Activated CD8-positive, alpha-beta memory T cell treated with anti-CD3 and anti-CD28 coated beads, Interleukin-2, amount 10 ng/mL, durations not matched to agents 7 days and 5 days (primary cell): ENCODE measurements at regions not wholly inside any gene's neighbourhood (a gene's known extent, or its start where the extent isn't known, plus 50 kb on each side); places are given as distances from the start of the nearest gene placed in this dataset.

ENCODE experiments used
- ATAC-seq: fragments of 150-1000 bp; cut with Tn5 transposase; one replicate; pipeline ENCODE4 v1.10.0; 2021; ENCODE audit warnings: moderate library complexity
- CTCF ChIA-PET: fragments of 350-600 bp; sonication (Branson Sonifier 250); formaldehyde crosslinking; loops from one replicate; lab custom pipeline; 2021; ENCODE audit warnings: antibody characterized with exemption; lab: Charles Lee
- DNase-seq: peaks from one replicate; pipeline ENCODE4 v3.0.0-alpha.2; 2020
- H3K27ac Mint-ChIP-seq: one replicate; pipeline ENCODE4 v1.8.0; 2021; ENCODE audit warnings: mild to moderate bottlenecking, mixed read lengths
- H3K27me3 Mint-ChIP-seq: one replicate; pipeline ENCODE4 v1.8.0; 2021; ENCODE audit warnings: mixed read lengths
- H3K36me3 Mint-ChIP-seq: one replicate; pipeline ENCODE4 v1.8.0; 2021; ENCODE audit warnings: mild to moderate bottlenecking, mixed read lengths
- H3K4me1 Mint-ChIP-seq: one replicate; pipeline ENCODE4 v1.8.0; 2021; ENCODE audit warnings: mixed read lengths
- H3K4me3 Mint-ChIP-seq: one replicate; pipeline ENCODE4 v1.8.0; 2021; ENCODE audit warnings: mild to moderate bottlenecking, moderate library complexity, mixed read lengths
- H3K9me3 Mint-ChIP-seq: one replicate; pipeline ENCODE4 v1.8.0; 2022; ENCODE audit warnings: low read depth, mixed read lengths

- Mint-ChIP-seq H3K4me3 (no peak overlapping the region), H3K27me3 (no peaks in the 10 kb centered on the region), H3K27ac (no peak overlapping the region), H3K36me3 (no peaks in the 10 kb centered on the region), H3K4me1 (no peaks in the 10 kb centered on the region), H3K9me3 (peaks cover 6% of the 10 kb centered on the region)
- DNase-seq (no peak), ATAC-seq (no peak)
- CTCF ChIA-PET = no interaction called here
Observed at GRCh38 chr5:165859251-165859650, 2353.8 kb downstream of the MAT2B start.

DNA sequence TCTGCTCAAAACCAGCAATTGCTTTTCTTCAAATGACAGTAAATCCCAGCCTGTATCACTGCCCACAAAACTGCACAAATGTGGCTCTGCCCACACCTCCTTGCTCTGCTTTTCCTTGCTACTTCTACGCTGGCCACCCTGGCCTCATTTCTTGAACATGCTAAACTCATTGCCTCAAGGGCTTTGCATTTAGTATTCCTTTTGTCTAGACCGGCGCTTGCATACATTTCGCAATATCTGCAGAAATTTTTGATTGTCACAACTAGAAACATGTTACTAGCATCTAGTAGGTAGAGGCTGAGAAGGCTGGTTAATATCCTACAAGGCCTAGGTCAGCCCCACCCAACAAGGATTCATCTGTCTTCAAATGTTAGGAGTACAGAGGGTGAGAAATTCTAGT is 2357.8 kb downstream of the MAT2B start:
- no peak for DNase-seq
- Mint-ChIP-seq H3K4me1 (no peaks in the 10 kb centered on the region), H3K27me3 (no peaks in the 10 kb centered on the region), H3K4me3 (no peak overlapping the region), H3K9me3 (peaks cover 5% of the 10 kb centered on the region), H3K36me3 (no peaks in the 10 kb centered on the region), H3K27ac (no peak overlapping the region)
- CTCF ChIA-PET = no interaction called here
- no peak for ATAC-seq

GRCh38 chr5:165871291-165871690 is 2365.9 kb downstream of the MAT2B start:
- no peak for DNase-seq
- no peak overlapping the region for H3K27ac Mint-ChIP-seq
- H3K27me3 Mint-ChIP-seq = no peaks in the 10 kb centered on the region
- H3K4me3 Mint-ChIP-seq = no peak overlapping the region
- peaks cover 9% of the 10 kb centered on the region for H3K9me3 Mint-ChIP-seq
- H3K36me3 Mint-ChIP-seq = no peaks in the 10 kb centered on the region
- no peak for ATAC-seq
- CTCF ChIA-PET = no interaction called here
- no peaks in the 10 kb centered on the region for H3K4me1 Mint-ChIP-seq

DNA sequence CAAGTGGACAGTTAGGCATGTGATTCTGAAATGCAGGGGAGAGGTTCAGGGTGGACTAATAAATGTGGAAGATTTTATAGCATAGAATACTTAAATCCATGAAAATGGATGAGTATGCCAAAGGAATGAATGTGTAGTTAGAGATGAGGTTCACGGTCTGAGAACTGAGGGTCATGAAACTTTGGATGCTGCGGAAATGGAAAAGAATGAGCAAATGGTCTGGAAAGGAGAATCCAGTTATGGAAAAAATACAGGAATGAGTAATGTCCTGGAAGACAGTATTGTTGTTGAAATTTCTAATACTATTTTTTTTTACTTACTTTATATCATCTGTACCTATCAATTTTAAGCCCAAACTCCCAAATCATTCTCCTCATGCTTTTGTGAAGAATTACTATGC is 2369.4 kb downstream of the MAT2B start:
- DNase-seq (no peak), ATAC-seq (no peak)
- H3K4me3 Mint-ChIP-seq = no peak overlapping the region
- H3K27ac Mint-ChIP-seq = no peak overlapping the region
- H3K4me1 Mint-ChIP-seq = no peaks in the 10 kb centered on the region
- no peaks in the 10 kb centered on the region for H3K27me3 Mint-ChIP-seq
- H3K36me3 Mint-ChIP-seq = no peaks in the 10 kb centered on the region
- H3K9me3 Mint-ChIP-seq = peaks cover 20% of the 10 kb centered on the region
- CTCF ChIA-PET = no interaction called here

DNA sequence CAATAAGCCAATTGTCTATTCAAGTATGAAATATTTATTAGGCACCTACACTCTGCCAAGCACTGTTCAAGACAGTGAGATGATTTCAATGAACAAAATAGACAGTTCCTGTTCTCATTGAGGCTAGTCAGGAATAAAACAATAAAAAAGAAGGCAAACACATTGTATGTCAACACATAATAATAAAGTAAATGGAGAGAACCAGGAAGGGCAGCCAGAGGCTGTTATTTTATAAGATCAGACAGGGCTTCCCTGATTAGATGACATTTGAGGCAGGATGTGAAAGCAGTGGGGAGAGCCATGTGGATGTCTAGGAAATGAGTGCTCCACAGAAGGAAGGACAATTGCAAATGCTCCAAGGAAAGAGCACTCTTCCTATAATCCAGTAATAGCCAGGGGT is 2371.1 kb downstream of the MAT2B start:
- H3K36me3 Mint-ChIP-seq = no peaks in the 10 kb centered on the region
- CTCF ChIA-PET = no interaction called here
- H3K9me3 Mint-ChIP-seq = peaks cover 20% of the 10 kb centered on the region
- DNase-seq (no peak), ATAC-seq (no peak)
- H3K27me3 Mint-ChIP-seq = no peaks in the 10 kb centered on the region
- H3K4me3 Mint-ChIP-seq = no peak overlapping the region
- no peak overlapping the region for H3K27ac Mint-ChIP-seq
- H3K4me1 Mint-ChIP-seq = no peaks in the 10 kb centered on the region

- ATAC-seq (no peak), DNase-seq (no peak)
- Mint-ChIP-seq H3K27ac (no peak overlapping the region), H3K4me3 (no peak overlapping the region), H3K27me3 (no peaks in the 10 kb centered on the region), H3K9me3 (peaks cover 18% of the 10 kb centered on the region), H3K4me1 (no peaks in the 10 kb centered on the region), H3K36me3 (no peaks in the 10 kb centered on the region)
- CTCF ChIA-PET = no interaction called here
Observed at GRCh38 chr5:165877475-165877874, 2372.1 kb downstream of the MAT2B start.

GRCh38 chr5:165881259-165881658 is 2375.8 kb downstream of the MAT2B start:
- ATAC-seq = no peak
- CTCF ChIA-PET = interaction anchor here (0.7 kb wide), 1 partner anchor 122 kb away, joined by 3 read pairs; no protein-coding TSS in a partner anchor
- no peaks in the 10 kb centered on the region for H3K4me1 Mint-ChIP-seq

GRCh38 chr5:165882099-165882498 is 2376.7 kb downstream of the MAT2B start:
- peaks cover 12% of the 10 kb centered on the region for H3K9me3 Mint-ChIP-seq
- H3K4me1 Mint-ChIP-seq = no peaks in the 10 kb centered on the region
- no peak for DNase-seq
- H3K27ac Mint-ChIP-seq = no peak overlapping the region
- no peak for ATAC-seq
- H3K27me3 Mint-ChIP-seq = no peaks in the 10 kb centered on the region
- CTCF ChIA-PET = no interaction called here
- no peaks in the 10 kb centered on the region for H3K36me3 Mint-ChIP-seq
- H3K4me3 Mint-ChIP-seq = no peak overlapping the region

More at GRCh38 chr5:165881259-165881658, 2375.8 kb downstream of the MAT2B start:
- DNase-seq = no peak
- Mint-ChIP-seq H3K36me3 (no peaks in the 10 kb centered on the region), H3K27me3 (no peaks in the 10 kb centered on the region), H3K4me3 (no peak overlapping the region), H3K9me3 (peaks cover 15% of the 10 kb centered on the region), H3K27ac (no peak overlapping the region)

GRCh38 chr5:165885623-165886350 is 2380.4 kb downstream of the MAT2B start:
- Mint-ChIP-seq H3K4me1 (no peaks in the 10 kb centered on the region), H3K36me3 (no peaks in the 10 kb centered on the region), H3K27me3 (no peaks in the 10 kb centered on the region), H3K27ac (no peak overlapping the region), H3K9me3 (peaks cover 9% of the 10 kb centered on the region), H3K4me3 (no peak overlapping the region)
- ATAC-seq (no peak), DNase-seq (no peak)
- CTCF ChIA-PET = no interaction called here

- Mint-ChIP-seq H3K4me1 (no peaks in the 10 kb centered on the region), H3K9me3 (peaks cover 9% of the 10 kb centered on the region), H3K27ac (no peak overlapping the region), H3K27me3 (no peaks in the 10 kb centered on the region), H3K36me3 (no peaks in the 10 kb centered on the region), H3K4me3 (no peak overlapping the region)
- ATAC-seq (no peak), DNase-seq (no peak)
- CTCF ChIA-PET = no interaction called here
Observed at GRCh38 chr5:165887147-165887546, 2381.7 kb downstream of the MAT2B start.

- H3K4me1 Mint-ChIP-seq = no peaks in the 10 kb centered on the region
- ATAC-seq = no peak
- CTCF ChIA-PET = no interaction called here
- no peaks in the 10 kb centered on the region for H3K36me3 Mint-ChIP-seq
- no peak overlapping the region for H3K27ac Mint-ChIP-seq
- no peak overlapping the region for H3K4me3 Mint-ChIP-seq
- no peak for DNase-seq
- H3K9me3 Mint-ChIP-seq = peaks cover 8% of the 10 kb centered on the region
- no peaks in the 10 kb centered on the region for H3K27me3 Mint-ChIP-seq
Observed at GRCh38 chr5:165892383-165892782, 2387.0 kb downstream of the MAT2B start.

GRCh38 chr5:165894916-165895315 is 2389.5 kb downstream of the MAT2B start:
- ATAC-seq = no peak
- no peak overlapping the region for H3K4me3 Mint-ChIP-seq
- CTCF ChIA-PET = no interaction called here

GRCh38 chr5:165903835-165904234 is 2387.6 kb upstream of the WWC1 start:
- H3K27ac Mint-ChIP-seq = no peak overlapping the region
- no peaks in the 10 kb centered on the region for H3K36me3 Mint-ChIP-seq
- peaks cover 11% of the 10 kb centered on the region for H3K9me3 Mint-ChIP-seq
- CTCF ChIA-PET = no interaction called here
- no peaks in the 10 kb centered on the region for H3K27me3 Mint-ChIP-seq
- DNase-seq = no peak
- ATAC-seq = no peak
- H3K4me1 Mint-ChIP-seq = no peaks in the 10 kb centered on the region
- H3K4me3 Mint-ChIP-seq = no peak overlapping the region

More at GRCh38 chr5:165894916-165895315, 2389.5 kb downstream of the MAT2B start:
- no peaks in the 10 kb centered on the region for H3K27me3 Mint-ChIP-seq
- peaks cover 14% of the 10 kb centered on the region for H3K9me3 Mint-ChIP-seq
- no peak overlapping the region for H3K27ac Mint-ChIP-seq
- H3K4me1 Mint-ChIP-seq = no peaks in the 10 kb centered on the region
- no peaks in the 10 kb centered on the region for H3K36me3 Mint-ChIP-seq
- DNase-seq = no peak

- CTCF ChIA-PET = no interaction called here
- Mint-ChIP-seq H3K9me3 (peaks cover 10% of the 10 kb centered on the region), H3K4me1 (no peaks in the 10 kb centered on the region), H3K36me3 (no peaks in the 10 kb centered on the region), H3K27me3 (no peaks in the 10 kb centered on the region), H3K27ac (no peak overlapping the region), H3K4me3 (no peak overlapping the region)
- no peak for DNase-seq
- no peak for ATAC-seq
Observed at GRCh38 chr5:165906871-165907270, 2384.6 kb upstream of the WWC1 start.
